KMS-11 (cell line): ENCODE measurements at regions not wholly inside any gene's neighbourhood (a gene's known extent, or its start where the extent isn't known, plus 50 kb on each side); places are given as distances from the start of the nearest gene placed in this dataset.

ENCODE experiments used
- H2AFZ ChIP-seq: fragments of 200-600 bp; sonication (generic); 2 replicates; pipeline ENCODE4 v1.6.1; 2016; ENCODE audit warnings: antibody characterized with exemption, mixed run types, low read depth
- H3K27ac ChIP-seq: fragments of 200-600 bp; sonication (generic); 2 replicates; pipeline ENCODE4 v1.6.1; 2016; ENCODE audit warnings: mild to moderate bottlenecking, mixed run types
- H3K27me3 ChIP-seq: fragments of 200-600 bp; sonication (generic); 2 replicates; pipeline ENCODE4 v1.6.1; 2017; ENCODE audit warnings: mild to moderate bottlenecking, low read depth, mixed run types, moderate library complexity; ENCODE audit not compliant: insufficient read depth
- H3K36me3 ChIP-seq: fragments of 200-600 bp; sonication (generic); 2 replicates; pipeline ENCODE4 v1.6.1; 2017; ENCODE audit warnings: mild to moderate bottlenecking, mixed run types; ENCODE audit not compliant: insufficient read depth
- H3K4me1 ChIP-seq: fragments of 200-600 bp; sonication (generic); 2 replicates; pipeline ENCODE4 v1.6.1; 2016; ENCODE audit warnings: mild to moderate bottlenecking, low read depth, mixed run types; ENCODE audit not compliant: poor library complexity, severe bottlenecking
- H3K4me2 ChIP-seq: fragments of 200-600 bp; sonication (generic); 2 replicates; pipeline ENCODE4 v1.7.0; 2016; ENCODE audit warnings: mild to moderate bottlenecking, mixed run types
- H3K4me3 ChIP-seq: fragments of 200-600 bp; sonication (generic); IDR thresholded peaks from 2 replicates; pipeline ENCODE4 v1.6.1; 2017; ENCODE audit warnings: low read depth, low read length, mixed read lengths; ENCODE audit not compliant: insufficient read depth
- H3K79me2 ChIP-seq: fragments of 200-600 bp; sonication (generic); 2 replicates; pipeline ENCODE4 v1.6.1; 2016; ENCODE audit warnings: low read depth, mixed run types; ENCODE audit not compliant: insufficient read depth
- H3K9ac ChIP-seq: fragments of 200-600 bp; sonication (generic); 2 replicates; pipeline ENCODE4 v1.6.1; 2016; ENCODE audit warnings: mild to moderate bottlenecking, mixed run types
- H4K20me1 ChIP-seq: fragments of 200-600 bp; sonication (generic); 2 replicates; pipeline ENCODE4 v1.6.1; 2016; ENCODE audit warnings: mild to moderate bottlenecking, mixed run types; ENCODE audit not compliant: insufficient read depth
- TF ChIP-seq, protein P1 (sequence below): fragments of 200-600 bp; sonication (generic); conservative IDR thresholded peaks from 2 replicates; pipeline ENCODE4 v1.6.1; 2017; ENCODE audit warnings: low read depth, mild to moderate bottlenecking, antibody characterized with exemption, low read length, moderate library complexity, mixed read lengths

DNA sequence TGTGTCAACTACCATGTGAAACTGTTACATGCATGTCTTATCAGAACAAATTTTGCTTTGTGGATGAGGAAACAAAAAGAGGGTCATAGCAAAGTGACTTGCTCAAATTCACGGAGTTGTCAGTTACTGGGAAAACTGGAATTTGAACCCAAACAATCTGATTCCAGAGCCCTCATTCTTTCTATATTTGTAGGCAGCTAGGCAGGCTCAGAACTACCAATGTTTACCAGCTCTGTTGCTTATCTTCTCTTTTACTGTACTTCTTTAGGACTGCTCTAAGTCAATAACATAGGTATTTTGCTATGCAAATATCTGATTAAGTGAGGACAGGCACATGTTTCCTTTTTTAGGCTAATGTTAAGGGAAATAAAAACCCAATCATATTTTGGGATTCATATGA, 450.5 kb downstream of the ZPLD1 start:
- TF ChIP-seq, protein P1, sequence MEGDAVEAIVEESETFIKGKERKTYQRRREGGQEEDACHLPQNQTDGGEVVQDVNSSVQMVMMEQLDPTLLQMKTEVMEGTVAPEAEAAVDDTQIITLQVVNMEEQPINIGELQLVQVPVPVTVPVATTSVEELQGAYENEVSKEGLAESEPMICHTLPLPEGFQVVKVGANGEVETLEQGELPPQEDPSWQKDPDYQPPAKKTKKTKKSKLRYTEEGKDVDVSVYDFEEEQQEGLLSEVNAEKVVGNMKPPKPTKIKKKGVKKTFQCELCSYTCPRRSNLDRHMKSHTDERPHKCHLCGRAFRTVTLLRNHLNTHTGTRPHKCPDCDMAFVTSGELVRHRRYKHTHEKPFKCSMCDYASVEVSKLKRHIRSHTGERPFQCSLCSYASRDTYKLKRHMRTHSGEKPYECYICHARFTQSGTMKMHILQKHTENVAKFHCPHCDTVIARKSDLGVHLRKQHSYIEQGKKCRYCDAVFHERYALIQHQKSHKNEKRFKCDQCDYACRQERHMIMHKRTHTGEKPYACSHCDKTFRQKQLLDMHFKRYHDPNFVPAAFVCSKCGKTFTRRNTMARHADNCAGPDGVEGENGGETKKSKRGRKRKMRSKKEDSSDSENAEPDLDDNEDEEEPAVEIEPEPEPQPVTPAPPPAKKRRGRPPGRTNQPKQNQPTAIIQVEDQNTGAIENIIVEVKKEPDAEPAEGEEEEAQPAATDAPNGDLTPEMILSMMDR = no peak
- no peak overlapping the region for H3K27ac ChIP-seq
- no peaks in the 10 kb centered on the region for H4K20me1 ChIP-seq
- no peak overlapping the region for H3K4me3 ChIP-seq
- no peak overlapping the region for H3K4me2 ChIP-seq
- H3K4me1 ChIP-seq = no peaks in the 10 kb centered on the region
- H3K79me2 ChIP-seq = no peaks in the 10 kb centered on the region
- H2AFZ ChIP-seq = no peak overlapping the region
- H3K36me3 ChIP-seq = no peaks in the 10 kb centered on the region
- no peaks in the 10 kb centered on the region for H3K27me3 ChIP-seq
- no peak overlapping the region for H3K9ac ChIP-seq

DNA sequence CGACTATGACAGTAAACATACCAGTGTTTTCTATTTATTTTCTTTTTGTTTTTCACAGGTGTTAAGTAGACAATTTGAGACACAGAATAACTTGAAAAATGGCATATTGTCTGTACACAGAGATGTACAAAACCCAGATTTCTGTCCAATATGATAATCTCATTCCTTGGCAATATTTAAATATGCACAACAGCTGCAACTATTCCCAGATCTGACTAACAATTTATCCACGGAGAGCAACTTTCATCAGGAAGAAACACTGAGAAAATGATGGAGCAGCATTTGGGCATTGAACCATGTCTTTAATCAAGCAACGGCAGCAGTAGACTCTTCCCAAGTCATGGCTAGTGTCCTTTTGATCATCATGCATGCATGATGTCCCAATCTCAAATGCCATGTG, 452.6 kb downstream of the ZPLD1 start:
- Histone ChIP-seq H3K27me3 (no peaks in the 10 kb centered on the region), H3K79me2 (no peaks in the 10 kb centered on the region), H3K4me2 (no peak overlapping the region), H3K27ac (no peak overlapping the region), H3K4me3 (no peak overlapping the region), H3K4me1 (no peaks in the 10 kb centered on the region), H2AFZ (no peak overlapping the region), H3K9ac (no peak overlapping the region), H3K36me3 (no peaks in the 10 kb centered on the region), H4K20me1 (no peaks in the 10 kb centered on the region)
- TF ChIP-seq, protein P1 = no peak

DNA sequence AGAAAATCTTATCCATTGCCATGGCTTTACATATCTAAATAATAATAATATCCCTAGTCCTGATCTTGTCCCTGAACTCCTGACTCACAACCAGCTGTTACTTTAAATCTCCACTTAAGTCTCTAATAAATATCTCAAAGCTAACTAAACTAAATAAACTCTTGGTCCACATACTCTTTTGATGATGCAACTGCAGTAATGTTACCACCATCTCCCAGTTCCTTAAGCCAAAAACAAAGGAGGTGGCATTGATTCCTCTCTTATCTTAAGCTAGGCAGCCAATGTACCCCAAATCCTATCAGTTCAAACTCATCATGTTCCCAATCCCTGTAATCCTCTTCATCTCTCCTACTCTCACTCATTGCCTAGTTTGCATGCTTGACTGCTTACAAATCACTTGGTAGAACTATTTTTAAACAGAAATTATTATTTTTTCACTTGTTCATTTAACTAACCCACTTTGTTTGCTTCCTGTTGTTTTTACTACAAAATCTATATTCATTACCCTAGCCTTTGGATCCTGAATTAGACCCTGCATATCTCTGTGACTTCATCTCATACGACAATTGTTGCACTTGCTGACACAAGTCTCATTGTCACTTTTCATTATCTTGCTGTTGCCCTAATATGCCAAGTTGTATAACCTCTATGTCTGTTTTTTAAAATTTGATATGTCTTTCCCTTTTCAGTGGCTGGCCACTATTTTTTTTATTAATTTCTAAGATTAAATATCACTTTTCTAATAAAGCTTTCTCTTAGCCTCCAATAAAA, 462.2 kb downstream of the ZPLD1 start:
- TF ChIP-seq, protein P1 = no peak
- no peak overlapping the region for H3K27ac ChIP-seq
- no peaks in the 10 kb centered on the region for H3K27me3 ChIP-seq
- H3K9ac ChIP-seq = no peak overlapping the region
- no peak overlapping the region for H2AFZ ChIP-seq
- no peak overlapping the region for H3K4me3 ChIP-seq
- H3K79me2 ChIP-seq = no peaks in the 10 kb centered on the region
- H4K20me1 ChIP-seq = no peaks in the 10 kb centered on the region
- H3K36me3 ChIP-seq = no peaks in the 10 kb centered on the region
- H3K4me1 ChIP-seq = no peaks in the 10 kb centered on the region
- no peak overlapping the region for H3K4me2 ChIP-seq

DNA sequence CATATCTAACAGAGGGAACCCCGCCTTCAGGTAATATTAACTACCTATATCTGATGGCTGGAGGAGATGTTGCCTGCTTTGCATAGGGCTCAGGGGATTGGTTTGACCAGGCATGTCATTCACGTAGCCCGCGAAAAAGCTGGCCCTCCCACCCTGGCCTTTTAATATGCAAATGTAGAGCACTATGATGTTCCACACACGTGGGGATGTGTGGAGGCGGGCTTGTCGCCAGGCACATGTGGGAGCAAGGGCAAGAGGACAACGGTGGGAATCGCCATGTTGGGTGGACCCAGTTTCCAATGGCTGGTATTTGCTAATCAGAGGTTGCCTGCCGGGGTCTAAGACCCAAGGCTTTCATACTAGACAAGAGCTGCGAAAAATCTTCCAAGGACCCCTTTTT, 469.8 kb downstream of the ZPLD1 start:
- H3K79me2 ChIP-seq = no peaks in the 10 kb centered on the region
- H3K4me1 ChIP-seq = no peaks in the 10 kb centered on the region
- no peaks in the 10 kb centered on the region for H3K27me3 ChIP-seq
- H2AFZ ChIP-seq = no peak overlapping the region
- H3K4me3 ChIP-seq = no peak overlapping the region
- no peaks in the 10 kb centered on the region for H4K20me1 ChIP-seq
- no peaks in the 10 kb centered on the region for H3K36me3 ChIP-seq
- H3K9ac ChIP-seq = no peak overlapping the region
- TF ChIP-seq, protein P1 = no peak
- H3K4me2 ChIP-seq = no peak overlapping the region
- H3K27ac ChIP-seq = no peak overlapping the region
